A673 (cell line): ENCODE measurements at regions not wholly inside any gene's neighbourhood (a gene's known extent, or its start where the extent isn't known, plus 50 kb on each side); places are given as distances from the start of the nearest gene placed in this dataset.

Experiments
- EZH2 ChIP-seq: fragments of 200-600 bp; sonication (generic); IDR thresholded peaks from 2 replicates; pipeline ENCODE4 v1.6.1; 2017; ENCODE audit warnings: borderline replicate concordance, low read depth, mild to moderate bottlenecking, mixed read lengths, antibody characterized with exemption, low read length; ENCODE audit not compliant: poor library complexity, severe bottlenecking
- TF ChIP-seq, protein P1 (sequence below): fragments of 300-800, 200-600 bp; sonication (generic); conservative IDR thresholded peaks from 2 replicates; pipeline ENCODE4 v1.5.1; 2017; ENCODE audit warnings: low read depth, mild to moderate bottlenecking, antibody characterized with exemption, low read length, moderate library complexity, mixed read lengths

DNA sequence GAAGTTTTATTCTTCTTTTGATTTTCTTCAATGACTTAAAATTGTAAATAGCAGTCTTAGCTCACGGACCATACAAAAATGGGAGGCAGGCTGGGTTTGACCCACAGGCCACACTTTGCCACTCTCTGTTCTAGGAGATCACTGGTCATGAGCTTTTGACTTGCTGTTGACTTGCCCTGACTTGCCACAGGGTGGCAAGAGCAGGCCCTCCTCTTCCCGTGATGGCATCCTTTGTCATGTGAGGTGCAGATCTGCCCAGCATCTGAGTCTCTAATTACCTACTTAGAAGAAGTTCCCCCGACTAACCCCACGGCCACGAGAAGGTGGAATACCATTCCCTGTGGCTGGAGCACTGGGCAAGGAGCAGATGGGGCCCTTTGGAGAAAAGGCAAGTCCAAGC lies 81.0 kb upstream of the SCAF11 start:
- no peak for TF ChIP-seq EZH2
- TF ChIP-seq, protein P1, sequence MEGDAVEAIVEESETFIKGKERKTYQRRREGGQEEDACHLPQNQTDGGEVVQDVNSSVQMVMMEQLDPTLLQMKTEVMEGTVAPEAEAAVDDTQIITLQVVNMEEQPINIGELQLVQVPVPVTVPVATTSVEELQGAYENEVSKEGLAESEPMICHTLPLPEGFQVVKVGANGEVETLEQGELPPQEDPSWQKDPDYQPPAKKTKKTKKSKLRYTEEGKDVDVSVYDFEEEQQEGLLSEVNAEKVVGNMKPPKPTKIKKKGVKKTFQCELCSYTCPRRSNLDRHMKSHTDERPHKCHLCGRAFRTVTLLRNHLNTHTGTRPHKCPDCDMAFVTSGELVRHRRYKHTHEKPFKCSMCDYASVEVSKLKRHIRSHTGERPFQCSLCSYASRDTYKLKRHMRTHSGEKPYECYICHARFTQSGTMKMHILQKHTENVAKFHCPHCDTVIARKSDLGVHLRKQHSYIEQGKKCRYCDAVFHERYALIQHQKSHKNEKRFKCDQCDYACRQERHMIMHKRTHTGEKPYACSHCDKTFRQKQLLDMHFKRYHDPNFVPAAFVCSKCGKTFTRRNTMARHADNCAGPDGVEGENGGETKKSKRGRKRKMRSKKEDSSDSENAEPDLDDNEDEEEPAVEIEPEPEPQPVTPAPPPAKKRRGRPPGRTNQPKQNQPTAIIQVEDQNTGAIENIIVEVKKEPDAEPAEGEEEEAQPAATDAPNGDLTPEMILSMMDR = no peak
